ENCODE measurements at regions not wholly inside any gene's neighbourhood (a gene's known extent, or its start where the extent isn't known, plus 50 kb on each side); places are given as distances from the start of the nearest gene placed in this dataset.

GRCh38 chr6:21883595-21884328, 290.2 kb downstream of the SOX4 start:
- DNase-seq = no peak

GRCh38 chr6:21885111-21885510, 291.6 kb downstream of the SOX4 start:
- DNase-seq = no peak

- no peak for DNase-seq
These were observed 292.1 kb downstream of the SOX4 start for GRCh38 chr6:21885532-21886114.

GRCh38 chr6:21886542-21887151, 293.1 kb downstream of the SOX4 start:
- no peak for DNase-seq

- peak; percentile 59 for DNase-seq
These were observed 294.0 kb downstream of the SOX4 start for GRCh38 chr6:21887231-21888185.

GRCh38 chr6:21891080-21891479, 297.5 kb downstream of the SOX4 start:
- DNase-seq = no peak

GRCh38 chr6:21893793-21894192, 300.2 kb downstream of the SOX4 start:
- no peak for DNase-seq

GRCh38 chr6:21895555-21895954, 302.0 kb downstream of the SOX4 start:
- DNase-seq = no peak

GRCh38 chr6:21898107-21898796, 304.7 kb downstream of the SOX4 start:
- DNase-seq = no peak

- no peak for DNase-seq
These were observed 306.2 kb downstream of the SOX4 start for GRCh38 chr6:21899708-21900107.

- DNase-seq = no peak
These were observed 307.2 kb downstream of the SOX4 start for GRCh38 chr6:21900730-21901129.

GRCh38 chr6:21902628-21903169, 309.1 kb downstream of the SOX4 start:
- no peak for DNase-seq

- DNase-seq = no peak
These were observed 312.0 kb downstream of the SOX4 start for GRCh38 chr6:21905531-21905930.

- DNase-seq = no peak
These were observed 313.3 kb downstream of the SOX4 start for GRCh38 chr6:21906826-21907225.

- DNase-seq = no peak
These were observed 313.7 kb downstream of the SOX4 start for GRCh38 chr6:21907291-21907690.

- DNase-seq = no peak
These were observed 314.8 kb downstream of the SOX4 start for GRCh38 chr6:21908161-21908848.

- DNase-seq = no peak
These were observed 315.8 kb downstream of the SOX4 start for GRCh38 chr6:21909321-21909720.

- no peak for DNase-seq
These were observed 317.7 kb downstream of the SOX4 start for GRCh38 chr6:21911208-21911607.

- no peak for DNase-seq
These were observed 318.7 kb downstream of the SOX4 start for GRCh38 chr6:21912151-21912832.
